ENCODE measurements at regions not wholly inside any gene's neighbourhood (a gene's known extent, or its start where the extent isn't known, plus 50 kb on each side); places are given as distances from the start of the nearest gene placed in this dataset.

DNA sequence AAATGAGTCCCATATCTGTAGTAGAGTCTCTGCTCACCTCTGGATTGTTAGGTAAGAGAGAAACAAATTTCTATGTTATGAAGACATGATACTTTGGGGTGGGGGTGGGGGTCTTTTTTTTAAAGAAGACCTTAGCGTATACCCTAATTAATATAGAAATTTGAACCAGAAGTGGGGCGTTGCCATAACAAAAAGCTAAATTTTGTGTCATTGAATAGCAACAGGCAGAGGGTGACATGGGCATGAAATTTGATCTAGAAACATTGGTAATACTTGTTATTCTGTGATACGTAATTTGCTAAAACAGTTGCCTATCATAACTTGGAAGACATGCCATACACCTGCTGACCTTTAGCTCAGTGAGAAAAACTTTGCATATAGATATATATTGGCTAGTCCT is 92.3 kb upstream of the SLC38A2 start:
- TF ChIP-seq, protein P1, sequence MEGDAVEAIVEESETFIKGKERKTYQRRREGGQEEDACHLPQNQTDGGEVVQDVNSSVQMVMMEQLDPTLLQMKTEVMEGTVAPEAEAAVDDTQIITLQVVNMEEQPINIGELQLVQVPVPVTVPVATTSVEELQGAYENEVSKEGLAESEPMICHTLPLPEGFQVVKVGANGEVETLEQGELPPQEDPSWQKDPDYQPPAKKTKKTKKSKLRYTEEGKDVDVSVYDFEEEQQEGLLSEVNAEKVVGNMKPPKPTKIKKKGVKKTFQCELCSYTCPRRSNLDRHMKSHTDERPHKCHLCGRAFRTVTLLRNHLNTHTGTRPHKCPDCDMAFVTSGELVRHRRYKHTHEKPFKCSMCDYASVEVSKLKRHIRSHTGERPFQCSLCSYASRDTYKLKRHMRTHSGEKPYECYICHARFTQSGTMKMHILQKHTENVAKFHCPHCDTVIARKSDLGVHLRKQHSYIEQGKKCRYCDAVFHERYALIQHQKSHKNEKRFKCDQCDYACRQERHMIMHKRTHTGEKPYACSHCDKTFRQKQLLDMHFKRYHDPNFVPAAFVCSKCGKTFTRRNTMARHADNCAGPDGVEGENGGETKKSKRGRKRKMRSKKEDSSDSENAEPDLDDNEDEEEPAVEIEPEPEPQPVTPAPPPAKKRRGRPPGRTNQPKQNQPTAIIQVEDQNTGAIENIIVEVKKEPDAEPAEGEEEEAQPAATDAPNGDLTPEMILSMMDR (optimal IDR thresholded peaks at IDR 0.05 in 1 of 3, IDR thresholded peaks at IDR 0.05 in 1 of 3, conservative IDR thresholded peaks at IDR 0.05 in 1 of 3; ENCODE audit: extremely low read depth in 1 of 3, insufficient read depth in 2 of 3, low read length in 3 of 3), result no peak
- no peak for TF ChIP-seq EZH2 (IDR thresholded peaks at IDR 0.05; ENCODE audit: low read length)

Measured in keratinocyte (primary cell).